SU-DHL-6 (cell line): ENCODE measurements at regions not wholly inside any gene's neighbourhood (a gene's known extent, or its start where the extent isn't known, plus 50 kb on each side); places are given as distances from the start of the nearest gene placed in this dataset.

Experiments used
- CTCF ChIP-seq: fragments of 200-600 bp; sonication (generic); IDR thresholded peaks from one replicate; pipeline ENCODE4 v1.5.1; 2017; ENCODE audit warnings: antibody characterized with exemption, mild to moderate bottlenecking, low read length, moderate library complexity; ENCODE audit not compliant: insufficient read depth, poor library complexity, severe bottlenecking
- EZH2phosphoT487 ChIP-seq: fragments of 200-600 bp; sonication (generic), shearing (Covaris generic); conservative IDR thresholded peaks from 2 replicates; pipeline ENCODE4 v1.6.1; 2018; ENCODE audit warnings: mild to moderate bottlenecking, antibody characterized with exemption, low read length, moderate library complexity, mixed read lengths

GRCh38 chr5:174291162-174291561 lies 245.7 kb downstream of the NSG2 start:
- TF ChIP-seq CTCF (no peak), EZH2phosphoT487 (no peak)
